ENCODE measurements at regions not wholly inside any gene's neighbourhood (a gene's known extent, or its start where the extent isn't known, plus 50 kb on each side); places are given as distances from the start of the nearest gene placed in this dataset.

DNA sequence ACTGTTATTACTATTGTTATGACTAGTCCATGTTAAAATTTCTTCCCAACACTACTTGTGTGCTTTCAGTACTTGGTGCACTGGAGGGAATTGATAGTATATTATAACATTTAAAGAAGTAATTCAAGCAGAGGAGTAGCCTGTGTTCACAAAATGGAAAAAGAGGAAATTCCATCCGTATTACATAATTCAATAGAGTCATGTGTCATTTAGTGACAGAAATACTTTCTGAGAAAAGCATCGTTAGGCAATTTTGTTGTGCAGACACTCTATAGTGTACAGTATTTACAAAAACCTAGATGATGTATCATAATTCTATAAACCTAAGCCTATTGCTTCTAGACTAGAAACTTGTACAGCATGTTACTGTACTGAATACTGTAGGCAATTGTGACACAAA, 78.3 kb upstream of the PCSK5 start:
- TF ChIP-seq, protein P1, sequence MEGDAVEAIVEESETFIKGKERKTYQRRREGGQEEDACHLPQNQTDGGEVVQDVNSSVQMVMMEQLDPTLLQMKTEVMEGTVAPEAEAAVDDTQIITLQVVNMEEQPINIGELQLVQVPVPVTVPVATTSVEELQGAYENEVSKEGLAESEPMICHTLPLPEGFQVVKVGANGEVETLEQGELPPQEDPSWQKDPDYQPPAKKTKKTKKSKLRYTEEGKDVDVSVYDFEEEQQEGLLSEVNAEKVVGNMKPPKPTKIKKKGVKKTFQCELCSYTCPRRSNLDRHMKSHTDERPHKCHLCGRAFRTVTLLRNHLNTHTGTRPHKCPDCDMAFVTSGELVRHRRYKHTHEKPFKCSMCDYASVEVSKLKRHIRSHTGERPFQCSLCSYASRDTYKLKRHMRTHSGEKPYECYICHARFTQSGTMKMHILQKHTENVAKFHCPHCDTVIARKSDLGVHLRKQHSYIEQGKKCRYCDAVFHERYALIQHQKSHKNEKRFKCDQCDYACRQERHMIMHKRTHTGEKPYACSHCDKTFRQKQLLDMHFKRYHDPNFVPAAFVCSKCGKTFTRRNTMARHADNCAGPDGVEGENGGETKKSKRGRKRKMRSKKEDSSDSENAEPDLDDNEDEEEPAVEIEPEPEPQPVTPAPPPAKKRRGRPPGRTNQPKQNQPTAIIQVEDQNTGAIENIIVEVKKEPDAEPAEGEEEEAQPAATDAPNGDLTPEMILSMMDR (IDR thresholded peaks at IDR 0.05) = no peak
- TF ChIP-seq TCF7L2 (IDR thresholded peaks at IDR 0.05; ENCODE audit: low read depth, low read length) (no peak), REST (IDR thresholded peaks at IDR 0.05; ENCODE audit: insufficient read depth in 1 of 2, low read depth in 2 of 2, low read length in 1 of 2) (no peak)
